ENCODE measurements at regions not wholly inside any gene's neighbourhood (a gene's known extent, or its start where the extent isn't known, plus 50 kb on each side); places are given as distances from the start of the nearest gene placed in this dataset.

GRCh38 chr14:42911642-42912041 is 1305.0 kb downstream of the LRFN5 start:
- TF ChIP-seq CTCF (IDR thresholded peaks at IDR 0.05 in 8 of 11, conservative IDR thresholded peaks at IDR 0.05 in 3 of 11): no peak
- TF ChIP-seq POLR2A (IDR thresholded peaks at IDR 0.05): no peak
- no peak for TF ChIP-seq POLR2AphosphoS5 (IDR thresholded peaks at IDR 0.05)

All from spleen (tissue), 7 donors.